Activated B cell treated with CpG ODN at 0.5 μM for 24 hours (primary cell): ENCODE measurements at regions not wholly inside any gene's neighbourhood (a gene's known extent, or its start where the extent isn't known, plus 50 kb on each side); places are given as distances from the start of the nearest gene placed in this dataset.
"Not testable (repeated sequence)": the region's sequence is repeated elsewhere in the genome, so short reads cannot be mapped to it uniquely, and the experiment has no call there.

ENCODE experiments used
- ATAC-seq: fragments of 200-7000 bp; cut with Tn5 transposase; one replicate; pipeline ENCODE4 v1.10.0; 2021; ENCODE audit warnings: low read depth, mild to moderate bottlenecking, moderate library complexity
- CTCF ChIA-PET: fragments of 350-600 bp; sonication (Branson Sonifier 250); formaldehyde crosslinking; loops from one replicate; lab custom pipeline; 2021; ENCODE audit warnings: antibody characterized with exemption; lab: Charles Lee
- POLR2A ChIA-PET: fragments of 350-600 bp; sonication (Branson Sonifier 250); formaldehyde crosslinking; loops from one replicate; lab custom pipeline; 2021; ENCODE audit warnings: antibody characterized with exemption; lab: Charles Lee
- DNase-seq: peaks from one replicate; pipeline ENCODE4 v3.0.0; 2022
- H3K27ac Mint-ChIP-seq: one replicate; pipeline ENCODE4 v1.8.0; 2020; ENCODE audit warnings: mixed read lengths
- H3K27me3 Mint-ChIP-seq: one replicate; pipeline ENCODE4 v1.8.0; 2021; ENCODE audit warnings: mixed read lengths
- H3K36me3 Mint-ChIP-seq: one replicate; pipeline ENCODE4 v1.8.0; 2021; ENCODE audit warnings: low read depth, mixed read lengths
- H3K4me1 Mint-ChIP-seq: one replicate; pipeline ENCODE4 v1.8.0; 2021; ENCODE audit warnings: mixed read lengths
- H3K4me3 Mint-ChIP-seq: one replicate; pipeline ENCODE4 v1.8.0; 2020; ENCODE audit warnings: mild to moderate bottlenecking, mixed read lengths
- H3K9me3 Mint-ChIP-seq: one replicate; pipeline ENCODE4 v1.8.0; 2020; ENCODE audit warnings: mixed read lengths
- CTCF ChIP-seq: fragments of 200-600 bp; IDR thresholded peaks from one replicate; pipeline ENCODE4 v1.8.0; 2022; ENCODE audit warnings: antibody characterized with exemption, mild to moderate bottlenecking
- intact Hi-C: fragments of 100-400 bp; cut with micrococcal nuclease; formaldehyde crosslinking; loops from one replicate; pipeline ENCODE4 v1.15.1; 2024

- Mint-ChIP-seq H3K36me3 (no peaks in the 10 kb centered on the region), H3K27me3 (peaks cover 8% of the 10 kb centered on the region), H3K27ac (no peak overlapping the region), H3K4me3 (no peak overlapping the region), H3K9me3 (peaks cover 5% of the 10 kb centered on the region), H3K4me1 (no peaks in the 10 kb centered on the region)
- no peak for ATAC-seq
- DNase-seq: no peak
- CTCF ChIA-PET: no interaction called here
- POLR2A ChIA-PET: no interaction called here
- intact Hi-C loops: no loop called here
- TF ChIP-seq CTCF: no peak
Observed at GRCh38 chr7:67364441-67365017, 367.9 kb downstream of the TYW1 start.

- ChIA-PET CTCF (no interaction called here), POLR2A (no interaction called here)
- Mint-ChIP-seq H3K4me1 (no peaks in the 10 kb centered on the region), H3K27ac (no peak overlapping the region), H3K27me3 (peaks cover 25% of the 10 kb centered on the region), H3K4me3 (no peak overlapping the region), H3K9me3 (peaks cover 5% of the 10 kb centered on the region), H3K36me3 (no peaks in the 10 kb centered on the region)
- ATAC-seq: peak; percentile 79
- TF ChIP-seq CTCF: peak; percentile 43
- peak; percentile 18 for DNase-seq
- intact Hi-C loops: no loop called here
Observed at GRCh38 chr7:67371429-67372305, 375.0 kb downstream of the TYW1 start.

GRCh38 chr7:67373389-67373788, 376.8 kb downstream of the TYW1 start:
- H3K36me3 Mint-ChIP-seq, H3K4me3 Mint-ChIP-seq, H3K4me1 Mint-ChIP-seq, CTCF ChIA-PET, POLR2A ChIA-PET, DNase-seq, intact Hi-C loops, H3K9me3 Mint-ChIP-seq, H3K27ac Mint-ChIP-seq, ATAC-seq: not testable (repeated sequence)
- H3K27me3 Mint-ChIP-seq: peaks cover 19% of the 10 kb centered on the region

GRCh38 chr7:67375427-67375826, 378.8 kb downstream of the TYW1 start:
- H3K4me1 Mint-ChIP-seq: no peaks in the 10 kb centered on the region
- no peaks in the 10 kb centered on the region for H3K9me3 Mint-ChIP-seq
- DNase-seq: no peak
- no peak for TF ChIP-seq CTCF
- POLR2A ChIA-PET: no interaction called here
- ATAC-seq: no peak
- H3K27me3 Mint-ChIP-seq: peaks cover 17% of the 10 kb centered on the region
- H3K27ac Mint-ChIP-seq: no peak overlapping the region
- H3K36me3 Mint-ChIP-seq: no peaks in the 10 kb centered on the region
- H3K4me3 Mint-ChIP-seq: no peak overlapping the region
- CTCF ChIA-PET: no interaction called here
- intact Hi-C loops: no loop called here

- intact Hi-C loops: no loop called here
- Mint-ChIP-seq H3K27ac (no peak overlapping the region), H3K27me3 (peaks cover 6% of the 10 kb centered on the region), H3K9me3 (no peaks in the 10 kb centered on the region), H3K36me3 (no peaks in the 10 kb centered on the region), H3K4me3 (no peak overlapping the region), H3K4me1 (no peaks in the 10 kb centered on the region)
- no peak for TF ChIP-seq CTCF
- DNase-seq: peak; percentile 42
- CTCF ChIA-PET: no interaction called here
- POLR2A ChIA-PET: no interaction called here
- peak; percentile 61 for ATAC-seq
Observed at GRCh38 chr7:67377939-67378862, 381.6 kb downstream of the TYW1 start.
